Motor neuron (in vitro differentiated cells): ENCODE measurements at regions not wholly inside any gene's neighbourhood (a gene's known extent, or its start where the extent isn't known, plus 50 kb on each side); places are given as distances from the start of the nearest gene placed in this dataset.
A peak's percentile ranks its signal among the peaks of the same experiment; 100 is the strongest.

Experiments
- ATAC-seq, 8 experiments: fragments of 200-7000 bp; cut with Tn5 transposase; replicated peaks in 6 of 8; 2 replicates each; pipeline ENCODE4 v1.8.0; 2021; ENCODE audit warnings: mild to moderate bottlenecking in 8 of 8, moderate library complexity in 8 of 8
- H3K27ac ChIP-seq, 2 donors: fragments of 250-450 bp; sonication (Bioruptor Pico); 2 replicates each; pipeline ENCODE4 v1.9.0; 2021; ENCODE audit warnings: antibody characterized with exemption in 2 of 2, mild to moderate bottlenecking in 2 of 2, moderate library complexity in 1 of 2
- H3K4me1 ChIP-seq, 2 donors: fragments of 250-450 bp; sonication (Bioruptor Pico); replicated peaks in 1 of 2; 2 replicates each; pipeline ENCODE4 v1.6.1; 2021; ENCODE audit warnings: antibody characterized with exemption in 2 of 2, mild to moderate bottlenecking in 2 of 2, moderate library complexity in 1 of 2
- H3K4me3 ChIP-seq, 5 donors: fragments of 250-450 bp; sonication (Bioruptor Pico); 2 replicates each; pipeline ENCODE4 v1.9.0; 2021; ENCODE audit warnings: antibody characterized with exemption in 5 of 5, mild to moderate bottlenecking in 5 of 5, moderate library complexity in 4 of 5
- WGBS, 10 experiments: fragments of 450-650 bp; shearing (Covaris generic); methylation state at CpG; one replicate each; pipeline ENCODE4 v1.0.0; 2022; 5-methylcytosine and 5-hydroxymethylcytosine counted together
- in situ Hi-C, 9 experiments: fragments of 400-800 bp; cut with MboI; loops; one replicate each; pipeline ENCODE4 v1.15.0; 2021; ENCODE audit warnings: low sequenced_read_pairs in 9 of 9, low pct_unique_long_range_greater_than_20kb in 2 of 9; ENCODE audit not compliant: unreplicated experiment in 9 of 9

- Histone ChIP-seq H3K27ac (no peak overlapping the region), H3K4me1 (no peaks in the 10 kb centered on the region), H3K4me3 (no peak overlapping the region)
- in situ Hi-C loops = no loop called here
- ATAC-seq = no peak
- WGBS, 10 experiments = 30 to 100% (median 76%) methylated on average over 1 to 3 of the region's 3 CpGs; no CpG with 5 or more reads in 1 of the 10 experiments
These were observed 362.7 kb upstream of the PTGER4 start for GRCh38 chr5:40317023-40317422.

DNA sequence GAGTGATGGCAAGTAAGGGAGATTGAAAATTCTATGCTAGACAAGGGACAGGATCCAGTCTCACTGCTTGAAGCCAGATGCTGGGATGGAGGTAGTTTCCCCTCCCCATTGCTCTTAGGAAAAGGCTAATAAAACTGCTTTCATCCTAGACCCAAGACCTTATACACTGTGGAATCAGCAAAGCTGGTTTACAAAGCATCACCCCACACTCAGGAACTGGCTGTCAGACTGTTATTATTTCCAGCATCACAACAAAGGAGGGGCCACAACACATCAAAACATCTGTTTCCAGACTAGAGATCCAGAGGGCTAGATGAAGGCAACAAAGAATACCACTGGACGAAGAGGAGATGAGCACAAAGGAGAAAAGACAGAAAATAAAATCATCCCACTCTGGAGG, 364.6 kb upstream of the PTGER4 start:
- ATAC-seq = no peak
- 17 to 100% (median 50%) methylated on average over 1 of the region's 1 CpG; no CpG with 5 or more reads in 3 of the 10 experiments for WGBS, 10 experiments
- Histone ChIP-seq H3K4me1 (no peaks in the 10 kb centered on the region), H3K27ac (no peak overlapping the region), H3K4me3 (no peak overlapping the region)
- in situ Hi-C loops = no loop called here

DNA sequence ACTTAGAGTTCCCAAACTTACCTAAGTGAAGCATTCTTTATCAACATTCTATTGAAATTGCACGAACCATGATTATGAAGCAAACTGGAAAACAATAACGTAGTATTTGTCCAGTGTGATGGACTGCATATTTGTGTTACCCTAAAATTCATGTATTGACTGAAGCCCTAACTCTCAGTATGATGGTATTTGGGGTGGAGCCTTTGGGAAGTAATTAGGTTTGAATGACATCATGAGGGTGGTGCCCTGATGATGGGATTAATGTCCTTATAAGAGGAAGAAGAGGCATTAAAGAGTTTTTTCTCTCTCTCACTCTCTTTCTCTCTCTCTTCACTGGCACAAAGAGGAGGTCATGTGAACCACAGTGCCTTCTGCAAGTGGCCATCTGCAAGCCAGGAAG, 365.4 kb upstream of the PTGER4 start:
- H3K27ac ChIP-seq = no peak overlapping the region
- no peaks in the 10 kb centered on the region for H3K4me1 ChIP-seq
- ATAC-seq = peak in 3 of 8 experiments; percentile 43 to 65 (median 63)
- no peak overlapping the region for H3K4me3 ChIP-seq
- in situ Hi-C loops = no loop called here
- WGBS, 10 experiments = 25 to 88% (median 78%) methylated on average over 1 to 2 of the region's 2 CpGs; no CpG with 5 or more reads in 4 of the 10 experiments

DNA sequence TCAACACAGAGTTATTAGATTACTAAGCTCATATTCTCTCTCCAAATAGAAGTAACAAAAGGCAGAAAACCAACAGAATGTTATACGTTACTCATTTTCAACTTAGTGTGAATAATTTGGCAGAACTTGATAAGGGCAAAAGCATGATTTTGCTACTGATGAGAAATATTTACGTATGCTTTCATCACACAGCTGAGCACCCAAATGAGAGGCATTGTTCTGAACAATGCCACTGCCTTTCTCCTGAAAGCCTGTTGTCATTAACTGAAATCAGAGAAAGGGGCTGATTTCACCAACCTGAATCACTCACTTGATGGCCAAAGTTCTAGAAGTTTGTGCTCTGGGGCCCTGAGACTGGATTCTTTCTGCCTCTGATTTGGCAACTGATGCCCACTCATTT, 367.5 kb upstream of the PTGER4 start:
- 0 to 50% (median 33%) methylated on average over 1 to 2 of the region's 2 CpGs; no CpG with 5 or more reads in 1 of the 10 experiments for WGBS, 10 experiments
- in situ Hi-C loops = no loop called here
- H3K27ac ChIP-seq = no peak overlapping the region
- H3K4me3 ChIP-seq = no peak overlapping the region
- ATAC-seq = no peak
- no peaks in the 10 kb centered on the region for H3K4me1 ChIP-seq

DNA sequence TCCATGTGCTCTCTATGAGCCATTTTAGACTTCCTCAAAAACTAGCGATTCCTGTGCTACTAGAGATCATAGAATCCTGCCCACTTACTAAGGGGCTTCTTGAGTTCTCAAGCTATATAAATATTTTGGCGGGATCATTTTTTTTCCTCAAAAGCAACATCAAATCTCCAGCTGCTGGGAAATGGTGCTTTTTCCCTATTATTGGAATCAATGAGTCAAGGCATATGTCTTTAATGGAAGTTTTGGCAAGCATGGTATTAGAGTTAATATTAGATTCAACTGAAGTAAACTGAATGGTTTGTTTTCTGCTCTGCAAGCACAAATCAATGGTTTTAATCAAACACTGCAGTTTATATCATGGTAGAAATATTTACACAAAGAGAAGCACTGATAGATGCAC, 369.9 kb upstream of the PTGER4 start:
- no peaks in the 10 kb centered on the region for H3K4me1 ChIP-seq
- WGBS, 10 experiments = 0 to 85% (median 54%) methylated on average over 1 to 2 of the region's 2 CpGs; no CpG with 5 or more reads in 1 of the 10 experiments
- no peak for ATAC-seq
- no peak overlapping the region for H3K27ac ChIP-seq
- no peak overlapping the region for H3K4me3 ChIP-seq
- in situ Hi-C loops = no loop called here

GRCh38 chr5:40308867-40309266, 370.8 kb upstream of the PTGER4 start:
- no peaks in the 10 kb centered on the region for H3K4me1 ChIP-seq
- no peak for ATAC-seq
- H3K27ac ChIP-seq = no peak overlapping the region
- in situ Hi-C loops = no loop called here
- H3K4me3 ChIP-seq = no peak overlapping the region

- ATAC-seq = no peak
These were observed 371.8 kb upstream of the PTGER4 start for GRCh38 chr5:40307920-40308319.

GRCh38 chr5:40306869-40307487, 372.7 kb upstream of the PTGER4 start:
- Histone ChIP-seq H3K4me3 (no peak overlapping the region), H3K4me1 (no peaks in the 10 kb centered on the region), H3K27ac (no peak overlapping the region)
- in situ Hi-C loops = no loop called here
- WGBS, 10 experiments = 0 to 100% (median 89%) methylated on average over 1 to 2 of the region's 2 CpGs; no CpG with 5 or more reads in 1 of the 10 experiments
- peak in 3 of 8 experiments; percentile 92 to 98 (median 95) for ATAC-seq

More at GRCh38 chr5:40307920-40308319, 371.8 kb upstream of the PTGER4 start:
- H3K27ac ChIP-seq = no peak overlapping the region
- no peaks in the 10 kb centered on the region for H3K4me1 ChIP-seq
- in situ Hi-C loops = no loop called here
- no peak overlapping the region for H3K4me3 ChIP-seq

GRCh38 chr5:40292006-40292405, 387.7 kb upstream of the PTGER4 start:
- ATAC-seq = no peak
- in situ Hi-C loops = no loop called here
- Histone ChIP-seq H3K4me1 (no peaks in the 10 kb centered on the region), H3K4me3 (no peak overlapping the region), H3K27ac (no peak overlapping the region)
- WGBS, 10 experiments = 57 to 100% (median 80%) methylated on average over 1 to 3 of the region's 3 CpGs; no CpG with 5 or more reads in 1 of the 10 experiments

GRCh38 chr5:40291338-40291737, 388.4 kb upstream of the PTGER4 start:
- Histone ChIP-seq H3K4me1 (no peaks in the 10 kb centered on the region), H3K4me3 (no peak overlapping the region), H3K27ac (no peak overlapping the region)
- in situ Hi-C loops = no loop called here
- WGBS, 10 experiments = 25 to 100% (median 78%) methylated on average over 1 to 2 of the region's 2 CpGs; no CpG with 5 or more reads in 2 of the 10 experiments
- ATAC-seq = no peak

GRCh38 chr5:40288800-40289485, 390.8 kb upstream of the PTGER4 start:
- Histone ChIP-seq H3K4me1 (no peaks in the 10 kb centered on the region), H3K4me3 (no peak overlapping the region), H3K27ac (no peak overlapping the region)
- in situ Hi-C loops = no loop called here
- 17 to 95% (median 88%) methylated on average over 1 to 4 of the region's 4 CpGs; no CpG with 5 or more reads in 1 of the 10 experiments for WGBS, 10 experiments
- no peak for ATAC-seq

DNA sequence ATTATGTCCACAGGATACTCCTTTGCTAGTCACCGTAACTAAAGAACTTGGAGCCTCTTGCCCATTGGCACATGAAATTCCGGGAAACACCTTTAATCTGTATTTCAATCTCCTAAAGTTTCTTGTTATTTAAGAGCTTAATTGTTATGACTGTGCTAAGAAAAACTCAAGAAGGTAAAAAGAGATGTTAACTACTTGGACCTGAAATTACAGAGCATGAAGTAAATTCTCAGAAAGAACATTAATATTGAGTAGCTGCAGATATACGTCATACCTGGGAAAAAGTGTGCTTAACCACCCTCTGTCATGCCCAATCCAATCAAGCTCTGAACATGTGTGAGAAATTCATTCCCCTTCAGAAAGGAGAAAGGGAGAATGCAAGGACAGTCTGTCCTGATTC, 394.9 kb upstream of the PTGER4 start:
- WGBS, 10 experiments = 50 to 100% (median 90%) methylated on average over 1 to 3 of the region's 3 CpGs
- no peak for ATAC-seq
- in situ Hi-C loops = no loop called here

DNA sequence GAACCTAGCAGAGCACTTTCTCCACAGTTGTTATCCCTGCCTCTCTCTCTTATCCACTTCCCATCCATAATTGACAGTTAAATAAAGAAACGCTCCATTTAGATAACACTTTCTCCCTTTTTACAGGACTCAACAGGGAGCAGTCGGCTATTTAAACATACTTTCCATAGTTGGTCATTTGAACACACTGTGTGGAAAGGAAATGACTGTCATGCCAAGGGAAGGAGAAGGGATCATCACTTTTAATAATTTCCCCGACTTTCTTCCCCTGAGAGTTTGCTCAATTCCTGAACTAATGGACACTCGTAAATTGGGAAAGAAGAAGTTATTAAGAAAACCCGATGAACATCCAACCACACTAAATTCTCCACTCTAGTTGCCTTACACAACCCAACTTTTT, 400.8 kb upstream of the PTGER4 start:
- H3K4me1 ChIP-seq = no peaks in the 10 kb centered on the region
- in situ Hi-C loops = no loop called here
- ATAC-seq = no peak
- H3K27ac ChIP-seq = no peak overlapping the region
- H3K4me3 ChIP-seq = no peak overlapping the region
- 37 to 100% (median 89%) methylated on average over 1 to 5 of the region's 5 CpGs for WGBS, 10 experiments

More for the DNA sequence above, 394.9 kb upstream of the PTGER4 start:
- no peak overlapping the region for H3K27ac ChIP-seq
- H3K4me1 ChIP-seq = no peaks in the 10 kb centered on the region
- no peak overlapping the region for H3K4me3 ChIP-seq
